ENCODE measurements at regions not wholly inside any gene's neighbourhood (a gene's known extent, or its start where the extent isn't known, plus 50 kb on each side); places are given as distances from the start of the nearest gene placed in this dataset.

DNA sequence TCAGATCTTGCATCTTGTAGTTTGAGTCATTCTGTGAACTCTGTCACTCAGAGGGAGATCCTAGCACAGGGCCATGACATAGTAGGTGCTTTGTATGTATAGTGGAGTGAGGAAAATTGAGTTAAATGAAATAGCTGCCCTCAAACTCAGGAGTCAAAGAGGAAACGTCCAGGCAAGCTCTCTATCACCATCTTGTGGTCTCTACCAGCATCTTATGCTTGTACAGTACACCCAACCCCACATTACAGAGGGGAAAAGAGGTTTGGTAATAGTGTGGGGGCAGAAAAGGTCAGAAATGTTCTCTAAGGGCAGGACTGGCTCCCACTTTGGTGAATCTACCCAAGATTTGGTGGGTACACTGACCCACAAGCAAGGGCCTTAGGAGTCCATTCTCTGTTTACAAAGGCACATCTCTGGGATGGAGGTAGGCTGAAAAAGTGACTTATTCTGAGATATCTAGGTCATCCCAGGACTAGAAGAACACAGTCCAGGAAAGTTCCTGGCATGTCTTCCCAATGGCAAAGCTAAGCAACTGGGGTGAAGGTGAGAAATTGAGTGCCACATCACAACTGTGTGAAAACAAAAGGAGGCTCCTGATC, 131.8 kb downstream of the OR13H1 start:
- TF ChIP-seq, protein P1, sequence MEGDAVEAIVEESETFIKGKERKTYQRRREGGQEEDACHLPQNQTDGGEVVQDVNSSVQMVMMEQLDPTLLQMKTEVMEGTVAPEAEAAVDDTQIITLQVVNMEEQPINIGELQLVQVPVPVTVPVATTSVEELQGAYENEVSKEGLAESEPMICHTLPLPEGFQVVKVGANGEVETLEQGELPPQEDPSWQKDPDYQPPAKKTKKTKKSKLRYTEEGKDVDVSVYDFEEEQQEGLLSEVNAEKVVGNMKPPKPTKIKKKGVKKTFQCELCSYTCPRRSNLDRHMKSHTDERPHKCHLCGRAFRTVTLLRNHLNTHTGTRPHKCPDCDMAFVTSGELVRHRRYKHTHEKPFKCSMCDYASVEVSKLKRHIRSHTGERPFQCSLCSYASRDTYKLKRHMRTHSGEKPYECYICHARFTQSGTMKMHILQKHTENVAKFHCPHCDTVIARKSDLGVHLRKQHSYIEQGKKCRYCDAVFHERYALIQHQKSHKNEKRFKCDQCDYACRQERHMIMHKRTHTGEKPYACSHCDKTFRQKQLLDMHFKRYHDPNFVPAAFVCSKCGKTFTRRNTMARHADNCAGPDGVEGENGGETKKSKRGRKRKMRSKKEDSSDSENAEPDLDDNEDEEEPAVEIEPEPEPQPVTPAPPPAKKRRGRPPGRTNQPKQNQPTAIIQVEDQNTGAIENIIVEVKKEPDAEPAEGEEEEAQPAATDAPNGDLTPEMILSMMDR (IDR thresholded peaks at IDR 0.05): no peak
- TF ChIP-seq POLR2A (IDR thresholded peaks at IDR 0.05): no peak
